ENCODE measurements at regions not wholly inside any gene's neighbourhood (a gene's known extent, or its start where the extent isn't known, plus 50 kb on each side); places are given as distances from the start of the nearest gene placed in this dataset.

GRCh38 chr14:27370775-27371174 is 772.9 kb upstream of the NOVA1 start:
- Histone ChIP-seq H3K9ac (no peak overlapping the region), H2AFZ (no peak overlapping the region), H3K36me3 (ENCODE audit: control insufficient read depth, insufficient read depth, low read length) (no peaks in the 10 kb centered on the region), H3K79me2 (no peaks in the 10 kb centered on the region), H3K9me3 (ENCODE audit: control insufficient read depth, low read length) (no peaks in the 10 kb centered on the region), H3K4me3 (ENCODE audit: low read depth, low read length) (no peak overlapping the region), H3K27ac (no peak overlapping the region), H3K4me1 (no peaks in the 10 kb centered on the region), H3K27me3 (ENCODE audit: control insufficient read depth, insufficient read depth, low read length) (no peaks in the 10 kb centered on the region), H3K4me2 (ENCODE audit: low read length) (no peak overlapping the region)
- TF ChIP-seq CTCF (IDR thresholded peaks at IDR 0.05): no peak

- H3K4me1 ChIP-seq: no peaks in the 10 kb centered on the region
- H3K79me2 ChIP-seq: no peaks in the 10 kb centered on the region
- no peaks in the 10 kb centered on the region for H3K9me3 ChIP-seq (ENCODE audit: control insufficient read depth, low read length)
- H3K27me3 ChIP-seq (ENCODE audit: control insufficient read depth, insufficient read depth, low read length): no peaks in the 10 kb centered on the region
- no peak overlapping the region for H3K27ac ChIP-seq
- H3K9ac ChIP-seq: no peak overlapping the region
- no peak for TF ChIP-seq CTCF (IDR thresholded peaks at IDR 0.05)
- no peak overlapping the region for H2AFZ ChIP-seq
- no peaks in the 10 kb centered on the region for H3K36me3 ChIP-seq (ENCODE audit: control insufficient read depth, insufficient read depth, low read length)
- H3K4me3 ChIP-seq (ENCODE audit: low read depth, low read length): no peak overlapping the region
- no peak overlapping the region for H3K4me2 ChIP-seq (ENCODE audit: low read length)
Observed at GRCh38 chr14:27371209-27371608, 773.4 kb upstream of the NOVA1 start.

- Histone ChIP-seq H3K79me2 (no peaks in the 10 kb centered on the region), H3K4me3 (ENCODE audit: low read depth, low read length) (no peak overlapping the region), H3K4me2 (ENCODE audit: low read length) (no peak overlapping the region), H2AFZ (no peak overlapping the region), H3K27ac (no peak overlapping the region), H3K9ac (no peak overlapping the region), H3K27me3 (ENCODE audit: control insufficient read depth, insufficient read depth, low read length) (no peaks in the 10 kb centered on the region), H3K36me3 (ENCODE audit: control insufficient read depth, insufficient read depth, low read length) (no peaks in the 10 kb centered on the region), H3K4me1 (no peaks in the 10 kb centered on the region), H3K9me3 (ENCODE audit: control insufficient read depth, low read length) (no peaks in the 10 kb centered on the region)
- TF ChIP-seq CTCF (IDR thresholded peaks at IDR 0.05): no peak
Observed at GRCh38 chr14:27371868-27372267, 774.0 kb upstream of the NOVA1 start.

GRCh38 chr14:27372771-27373170 is 774.9 kb upstream of the NOVA1 start:
- H3K27me3 ChIP-seq (ENCODE audit: control insufficient read depth, insufficient read depth, low read length): no peaks in the 10 kb centered on the region
- H3K9me3 ChIP-seq (ENCODE audit: control insufficient read depth, low read length): no peaks in the 10 kb centered on the region
- no peak overlapping the region for H3K27ac ChIP-seq
- no peak overlapping the region for H3K9ac ChIP-seq
- H2AFZ ChIP-seq: no peak overlapping the region
- no peaks in the 10 kb centered on the region for H3K36me3 ChIP-seq (ENCODE audit: control insufficient read depth, insufficient read depth, low read length)
- no peak overlapping the region for H3K4me2 ChIP-seq (ENCODE audit: low read length)
- H3K4me3 ChIP-seq (ENCODE audit: low read depth, low read length): no peak overlapping the region
- no peak for TF ChIP-seq CTCF (IDR thresholded peaks at IDR 0.05)
- no peaks in the 10 kb centered on the region for H3K79me2 ChIP-seq
- H3K4me1 ChIP-seq: no peaks in the 10 kb centered on the region

GRCh38 chr14:27384124-27384523 is 786.3 kb upstream of the NOVA1 start:
- Histone ChIP-seq H3K79me2 (no peaks in the 10 kb centered on the region), H3K9ac (no peak overlapping the region), H3K27ac (no peak overlapping the region), H2AFZ (no peak overlapping the region), H3K4me2 (ENCODE audit: low read length) (no peak overlapping the region), H3K4me1 (no peaks in the 10 kb centered on the region), H3K4me3 (ENCODE audit: low read depth, low read length) (no peak overlapping the region), H3K36me3 (ENCODE audit: control insufficient read depth, insufficient read depth, low read length) (no peaks in the 10 kb centered on the region), H3K27me3 (ENCODE audit: control insufficient read depth, insufficient read depth, low read length) (no peaks in the 10 kb centered on the region), H3K9me3 (ENCODE audit: control insufficient read depth, low read length) (no peaks in the 10 kb centered on the region)
- TF ChIP-seq CTCF (IDR thresholded peaks at IDR 0.05): no peak

Data from parathyroid adenoma (tissue), 2 donors.